H9 (cell line): ENCODE measurements at regions not wholly inside any gene's neighbourhood (a gene's known extent, or its start where the extent isn't known, plus 50 kb on each side); places are given as distances from the start of the nearest gene placed in this dataset.

Experiments used
- DNase-seq: peaks from one replicate; pipeline ENCODE4 v3.0.0-alpha.2; 2017
- H2AFZ ChIP-seq: one replicate; pipeline ENCODE4 v1.6.1; 2013; ENCODE audit warnings: mild to moderate bottlenecking, low read length, control low read depth, moderate library complexity
- H2AK5ac ChIP-seq: 2 replicates; pipeline ENCODE4 v1.6.1; 2013; ENCODE audit warnings: low read length, control low read depth, mixed read lengths; ENCODE audit not compliant: insufficient read length
- H2BK120ac ChIP-seq: one replicate; pipeline ENCODE4 v1.6.1; 2013; ENCODE audit warnings: low read depth, mild to moderate bottlenecking, low read length, control low read depth, inconsistent platforms; ENCODE audit not compliant: poor library complexity, severe bottlenecking
- H2BK12ac ChIP-seq: 2 replicates; pipeline ENCODE4 v1.6.1; 2013; ENCODE audit warnings: low read length, control low read depth, mixed read lengths, low read depth; ENCODE audit not compliant: insufficient read length
- H2BK15ac ChIP-seq: 2 replicates; pipeline ENCODE4 v1.6.1; 2013; ENCODE audit warnings: low read depth, low read length, control low read depth
- H2BK20ac ChIP-seq: one replicate; pipeline ENCODE4 v1.6.1; 2013; ENCODE audit warnings: low read depth, mild to moderate bottlenecking, low read length, control low read depth, inconsistent platforms; ENCODE audit not compliant: poor library complexity, severe bottlenecking
- H2BK5ac ChIP-seq: 2 replicates; pipeline ENCODE4 v1.6.1; 2013; ENCODE audit warnings: low read length, control low read depth, mixed read lengths; ENCODE audit not compliant: insufficient read length
- H3K14ac ChIP-seq: 2 replicates; pipeline ENCODE4 v1.6.1; 2013; ENCODE audit warnings: low read length, control low read depth; ENCODE audit not compliant: insufficient read depth
- H3K18ac ChIP-seq: 2 replicates; pipeline ENCODE4 v1.6.1; 2013; ENCODE audit warnings: low read depth, mild to moderate bottlenecking, mixed read lengths, low read length, control low read depth; ENCODE audit not compliant: insufficient read length
- H3K23ac ChIP-seq: 2 replicates; pipeline ENCODE4 v1.6.1; 2013; ENCODE audit warnings: low read length, control low read depth, mixed read lengths, low read depth; ENCODE audit not compliant: insufficient read length
- H3K23me2 ChIP-seq: 2 replicates; pipeline ENCODE4 v1.6.1; 2013; ENCODE audit warnings: low read depth, mild to moderate bottlenecking, mixed read lengths, low read length, control low read depth; ENCODE audit not compliant: insufficient read length, poor library complexity, severe bottlenecking
- H3K27ac ChIP-seq: 2 replicates; pipeline ENCODE4 v1.5.1; 2013; ENCODE audit warnings: low read length, control low read depth, mixed read lengths, low read depth; ENCODE audit not compliant: insufficient read length
- H3K27me3 ChIP-seq: 2 replicates; pipeline ENCODE4 v1.6.1; 2013; ENCODE audit warnings: low read length, control low read depth, inconsistent platforms; ENCODE audit not compliant: insufficient read depth
- H3K4ac ChIP-seq: 2 replicates; pipeline ENCODE4 v1.6.1; 2013; ENCODE audit warnings: low read depth, mild to moderate bottlenecking, control low read depth, inconsistent platforms, low read length, moderate library complexity
- H3K4me1 ChIP-seq: 2 replicates; pipeline ENCODE4 v1.6.1; 2013; ENCODE audit warnings: low read length, control low read depth, inconsistent platforms; ENCODE audit not compliant: insufficient read depth
- H3K4me2 ChIP-seq: 2 replicates; pipeline ENCODE4 v1.6.1; 2013; ENCODE audit warnings: low read length, control low read depth, mixed read lengths; ENCODE audit not compliant: insufficient read length, insufficient read depth
- H3K56ac ChIP-seq: 2 replicates; pipeline ENCODE4 v1.6.1; 2013; ENCODE audit warnings: low read depth, mild to moderate bottlenecking, mixed read lengths, low read length, control low read depth; ENCODE audit not compliant: insufficient read length
- H3K79me1 ChIP-seq: 2 replicates; pipeline ENCODE4 v1.6.1; 2013; ENCODE audit warnings: low read depth, mild to moderate bottlenecking, moderate library complexity, low read length, control low read depth, inconsistent platforms; ENCODE audit not compliant: insufficient read depth, poor library complexity, severe bottlenecking
- H3K79me2 ChIP-seq: 2 replicates; pipeline ENCODE4 v1.6.1; 2013; ENCODE audit warnings: low read length, control low read depth, inconsistent platforms; ENCODE audit not compliant: insufficient read depth
- H3K9ac ChIP-seq: 2 replicates; pipeline ENCODE4 v1.6.1; 2013; ENCODE audit warnings: low read length, control low read depth, mixed read lengths; ENCODE audit not compliant: insufficient read length; ENCODE audit errors: extremely low read depth
- H3K9me3 ChIP-seq: one replicate; pipeline ENCODE4 v1.6.1; 2013; ENCODE audit warnings: low read depth, low read length, inconsistent platforms; ENCODE audit not compliant: control insufficient read depth
- H3T11ph ChIP-seq: one replicate; pipeline ENCODE4 v1.6.1; 2013; ENCODE audit warnings: mild to moderate bottlenecking, low read length, control low read depth, inconsistent platforms
- H4K20me1 ChIP-seq: one replicate; pipeline ENCODE4 v1.6.1; 2013; ENCODE audit not compliant: control insufficient read depth, insufficient read length, insufficient read depth
- H4K5ac ChIP-seq: 2 replicates; pipeline ENCODE4 v1.6.1; 2013; ENCODE audit warnings: low read depth, mild to moderate bottlenecking, mixed read lengths, low read length, control low read depth; ENCODE audit not compliant: insufficient read length
- H4K8ac ChIP-seq: replicated peaks from 2 replicates; pipeline ENCODE4 v1.6.1; 2013; ENCODE audit warnings: low read length, control low read depth, mixed read lengths, low read depth; ENCODE audit not compliant: insufficient read length
- H4K91ac ChIP-seq: 2 replicates; pipeline ENCODE4 v1.6.1; 2013; ENCODE audit warnings: low read depth, mild to moderate bottlenecking, moderate library complexity, mixed read lengths, low read length, control low read depth; ENCODE audit not compliant: insufficient read length
- H3K27ac Mint-ChIP-seq, 3 experiments: 2 replicates in 2 of 3; 3 replicates in 1 of 3; pipeline ENCODE4 v1.8.0; 2020 to 2021; ENCODE audit warnings: mixed read lengths in 3 of 3, mild to moderate bottlenecking in 1 of 3, moderate library complexity in 1 of 3
- H3K27me3 Mint-ChIP-seq: 2 replicates; pipeline ENCODE4 v1.8.0; 2021; ENCODE audit warnings: low read depth, mild to moderate bottlenecking, moderate library complexity, mixed read lengths
- H3K36me3 Mint-ChIP-seq, 3 experiments: 2 replicates in 2 of 3; 3 replicates in 1 of 3; pipeline ENCODE4 v1.8.0; 2020 to 2021; ENCODE audit warnings: low read depth in 3 of 3, mixed read lengths in 3 of 3; ENCODE audit not compliant: insufficient read depth in 1 of 3
- H3K4me1 Mint-ChIP-seq, 2 experiments: 2 replicates each; pipeline ENCODE4 v1.8.0; 2020; ENCODE audit warnings: mixed read lengths in 2 of 2
- H3K4me3 Mint-ChIP-seq, 2 experiments: 2 replicates in 1 of 2; 3 replicates in 1 of 2; pipeline ENCODE4 v1.8.0; 2020 to 2021; ENCODE audit warnings: mild to moderate bottlenecking in 2 of 2, mixed read lengths in 2 of 2, moderate library complexity in 1 of 2
- H3K9me3 Mint-ChIP-seq, 2 experiments: 2 replicates in 1 of 2; 3 replicates in 1 of 2; pipeline ENCODE4 v1.8.0; 2020; ENCODE audit warnings: mild to moderate bottlenecking in 2 of 2, mixed read lengths in 2 of 2, moderate library complexity in 1 of 2
- CTCF ChIP-seq: fragments of 200-600 bp; sonication (generic); conservative IDR thresholded peaks from 3 replicates; pipeline ENCODE4 v1.8.0; 2021; ENCODE audit warnings: antibody characterized with exemption, mild to moderate bottlenecking
- WGBS: extraction: QIAGEN DNeasy Blood & Tissue Kit; methylation state at CpG from one replicate; pipeline ENCODE4 v1.1.7; 2013; ENCODE audit warnings: missing lambda C conversion rate, low lambda C conversion rate, mixed read lengths; ENCODE audit not compliant: insufficient read length; ENCODE audit errors: extremely low coverage; 5-methylcytosine and 5-hydroxymethylcytosine counted together

DNA sequence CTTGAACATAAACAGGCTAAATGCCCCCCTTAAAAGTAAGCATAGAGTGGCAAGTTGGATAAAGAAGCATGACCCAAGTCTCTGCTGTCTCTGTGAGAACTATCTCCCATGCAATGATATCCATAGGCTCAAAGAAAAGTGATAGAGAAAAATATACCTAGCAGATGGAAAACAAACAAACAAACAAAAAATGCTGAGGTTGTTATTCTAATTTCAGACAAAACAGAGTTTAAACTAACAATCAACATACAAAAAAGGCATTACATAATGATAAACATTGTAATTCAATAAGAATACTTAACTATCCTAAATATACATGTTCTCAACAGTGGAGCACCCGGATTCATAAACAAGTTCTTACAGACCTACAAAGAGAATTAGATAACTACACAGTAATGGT, 626.2 kb upstream of the CNTNAP2 start:
- no peak overlapping the region for H2BK120ac ChIP-seq
- Mint-ChIP-seq H3K27ac (no peak overlapping the region), H3K9me3 (peaks cover 17 to 22% of the 10 kb centered on the region in 2 experiments), H3K36me3 (peaks cover 0 to 22% (median 4%) of the 10 kb centered on the region in 3 experiments; a peak in 4 of 7 replicates), H3K27me3 (no peaks in the 10 kb centered on the region), H3K4me1 (no peaks in the 10 kb centered on the region), H3K4me3 (no peak overlapping the region)
- H3K9me3 ChIP-seq, result peaks cover 6% of the 10 kb centered on the region
- no peak overlapping the region for H4K8ac ChIP-seq
- no peak overlapping the region for H3K4me2 ChIP-seq
- H3K79me2 ChIP-seq, result no peaks in the 10 kb centered on the region
- no peaks in the 10 kb centered on the region for H3K27me3 ChIP-seq
- H3K9ac ChIP-seq, result no peak overlapping the region
- H4K5ac ChIP-seq, result no peak overlapping the region
- H2AFZ ChIP-seq, result no peak overlapping the region
- no peak overlapping the region for H2AK5ac ChIP-seq
- no peak overlapping the region for H2BK15ac ChIP-seq
- WGBS, result no CpG with 5 or more reads among the region's 1 CpG
- no peak overlapping the region for H4K91ac ChIP-seq
- no peak overlapping the region for H3K4ac ChIP-seq
- H3K4me1 ChIP-seq, result no peaks in the 10 kb centered on the region
- H2BK12ac ChIP-seq, result no peak overlapping the region
- no peak overlapping the region for H3K27ac ChIP-seq
- no peak overlapping the region for H3K18ac ChIP-seq
- no peaks in the 10 kb centered on the region for H3K79me1 ChIP-seq
- H3K56ac ChIP-seq, result no peak overlapping the region
- no peak for DNase-seq
- no peak overlapping the region for H3K14ac ChIP-seq
- no peaks in the 10 kb centered on the region for H3K23me2 ChIP-seq
- H3T11ph ChIP-seq, result no peak overlapping the region
- no peak overlapping the region for H3K23ac ChIP-seq
- no peak for TF ChIP-seq CTCF
- H4K20me1 ChIP-seq, result no peaks in the 10 kb centered on the region
- no peak overlapping the region for H2BK5ac ChIP-seq
- H2BK20ac ChIP-seq, result no peak overlapping the region
